ENCODE measurements at regions not wholly inside any gene's neighbourhood (a gene's known extent, or its start where the extent isn't known, plus 50 kb on each side); places are given as distances from the start of the nearest gene placed in this dataset.

DNA sequence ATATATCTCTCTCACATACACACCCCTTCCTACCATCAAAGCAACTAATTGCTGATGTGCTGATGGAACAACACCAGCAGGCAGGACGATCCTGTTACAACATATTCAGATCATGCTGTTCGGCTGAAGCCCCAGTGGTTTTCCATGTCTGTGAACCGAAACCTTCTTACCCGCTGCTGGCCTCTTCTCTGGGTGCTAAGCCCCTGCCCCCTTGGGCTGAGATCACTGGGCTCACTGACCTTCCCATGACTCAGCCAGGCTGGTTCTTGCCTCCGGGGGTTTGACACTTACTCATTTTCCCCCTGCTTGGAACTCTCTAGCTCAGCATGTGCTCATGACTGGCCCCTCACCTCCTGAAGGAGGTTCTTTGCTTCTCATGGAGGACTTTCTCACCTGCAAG, 122.0 kb upstream of the RGMA start:
- peaks cover 4% of the 10 kb centered on the region for H3K27me3 ChIP-seq (ENCODE audit: insufficient read depth, low read length)
- no peaks in the 10 kb centered on the region for H3K79me2 ChIP-seq (ENCODE audit: insufficient read depth, low read length)
- H3K9me3 ChIP-seq (ENCODE audit: control insufficient read depth in 1 of 2, insufficient read depth in 1 of 2, low read depth in 1 of 2, low read length in 2 of 2): no peaks in the 10 kb centered on the region
- no TSS peak for BruUV-seq (replicated peaks)
- no peak for ATAC-seq
- H3K4me1 ChIP-seq (ENCODE audit: control insufficient read depth in 1 of 2, insufficient read depth in 2 of 2, low read length in 2 of 2): no peaks in the 10 kb centered on the region
- DNase-seq (ENCODE audit: low read depth, low spot score): no peak
- no peaks in the 10 kb centered on the region for H3K9me2 ChIP-seq (ENCODE audit: insufficient read depth)
- H4K20me1 ChIP-seq (ENCODE audit: insufficient read depth): no peaks in the 10 kb centered on the region
- POLR2A ChIA-PET: no interaction called here
- intact Hi-C loops (cut with micrococcal nuclease): no loop called here
- CTCF ChIA-PET: no interaction called here
- no peak overlapping the region for H3K4me3 ChIP-seq (replicated peaks in 1 of 2; ENCODE audit: low read depth in 1 of 2, low read length in 2 of 2)
- no peak overlapping the region for H3K27ac ChIP-seq (ENCODE audit: low read depth, low read length)
- no peak overlapping the region for H2AFZ ChIP-seq (ENCODE audit: low read depth, low read length, poor library complexity, severe bottlenecking)
- no peaks in the 10 kb centered on the region for H3K36me3 ChIP-seq (ENCODE audit: control insufficient read depth in 1 of 2, insufficient read depth in 2 of 2, low read length in 2 of 2)
- RAD21 ChIA-PET (ENCODE audit: low non-redundant PET in 1 of 2, low total read pairs in 2 of 2, uncharacterized antibody in 2 of 2, unreplicated experiment in 2 of 2): no interaction called here
- H3K4me2 ChIP-seq (ENCODE audit: low read length): no peak overlapping the region
- no peak for TF ChIP-seq CBX3 (IDR thresholded peaks at IDR 0.05; ENCODE audit: low read depth)
- H3K9ac ChIP-seq (ENCODE audit: low read length): no peak overlapping the region

DNA sequence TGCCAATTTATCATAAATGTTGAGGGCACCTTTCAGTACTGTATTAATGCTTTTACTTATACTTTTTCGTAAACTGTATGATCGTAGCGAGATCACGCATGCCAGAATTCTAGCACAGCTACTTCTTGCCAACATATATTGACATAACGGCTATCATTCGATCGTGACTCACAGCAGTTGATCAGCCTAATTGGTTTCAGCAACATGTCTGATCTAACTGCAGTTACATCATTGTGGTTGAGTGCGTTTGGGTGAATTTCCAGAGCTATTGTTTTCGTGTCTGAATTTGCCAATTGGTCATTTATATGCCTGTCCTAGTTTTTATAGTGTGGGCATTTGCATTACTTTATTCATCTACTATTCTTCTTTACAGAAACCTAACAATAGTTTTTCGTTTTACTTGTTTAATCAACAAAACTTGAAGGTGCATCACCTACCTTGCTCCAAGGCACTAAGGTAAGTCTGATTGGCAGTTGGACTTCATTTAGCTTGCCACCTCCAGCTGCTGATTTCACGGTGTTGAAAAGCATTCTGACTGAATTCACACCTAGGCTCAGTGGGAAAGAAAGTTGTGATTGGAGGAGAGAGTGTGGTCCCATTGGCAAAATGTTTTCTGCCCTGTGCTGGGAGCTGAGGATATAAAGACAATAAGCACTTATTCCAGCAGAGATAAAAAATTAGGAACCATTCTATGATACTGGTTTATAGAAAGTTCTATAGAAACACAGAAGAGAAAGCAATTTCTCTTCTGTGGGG, 120.9 kb upstream of the RGMA start:
- ChIA-PET RAD21 (ENCODE audit: low non-redundant PET in 1 of 2, low total read pairs in 2 of 2, uncharacterized antibody in 2 of 2, unreplicated experiment in 2 of 2) (no interaction called here), POLR2A (no interaction called here), CTCF (no interaction called here)
- Histone ChIP-seq H3K9me2 (ENCODE audit: insufficient read depth) (no peaks in the 10 kb centered on the region), H3K4me3 (replicated peaks in 1 of 2; ENCODE audit: low read depth in 1 of 2, low read length in 2 of 2) (no peak overlapping the region), H3K4me2 (ENCODE audit: low read length) (no peak overlapping the region), H3K27ac (ENCODE audit: low read depth, low read length) (no peak overlapping the region), H3K9me3 (ENCODE audit: control insufficient read depth in 1 of 2, insufficient read depth in 1 of 2, low read depth in 1 of 2, low read length in 2 of 2) (no peaks in the 10 kb centered on the region), H3K9ac (ENCODE audit: low read length) (no peak overlapping the region), H3K4me1 (ENCODE audit: control insufficient read depth in 1 of 2, insufficient read depth in 2 of 2, low read length in 2 of 2) (no peaks in the 10 kb centered on the region), H4K20me1 (ENCODE audit: insufficient read depth) (no peaks in the 10 kb centered on the region), H3K79me2 (ENCODE audit: insufficient read depth, low read length) (no peaks in the 10 kb centered on the region), H3K27me3 (ENCODE audit: insufficient read depth, low read length) (peaks cover 6% of the 10 kb centered on the region), H3K36me3 (ENCODE audit: control insufficient read depth in 1 of 2, insufficient read depth in 2 of 2, low read length in 2 of 2) (no peaks in the 10 kb centered on the region), H2AFZ (ENCODE audit: low read depth, low read length, poor library complexity, severe bottlenecking) (no peak overlapping the region)
- BruUV-seq (replicated peaks): no TSS peak
- no peak for TF ChIP-seq POLR2AphosphoS5 (IDR thresholded peaks at IDR 0.05; ENCODE audit: low read depth, low read length)
- no peak for TF ChIP-seq CBX3 (IDR thresholded peaks at IDR 0.05; ENCODE audit: low read depth)
- TF ChIP-seq, protein P1, sequence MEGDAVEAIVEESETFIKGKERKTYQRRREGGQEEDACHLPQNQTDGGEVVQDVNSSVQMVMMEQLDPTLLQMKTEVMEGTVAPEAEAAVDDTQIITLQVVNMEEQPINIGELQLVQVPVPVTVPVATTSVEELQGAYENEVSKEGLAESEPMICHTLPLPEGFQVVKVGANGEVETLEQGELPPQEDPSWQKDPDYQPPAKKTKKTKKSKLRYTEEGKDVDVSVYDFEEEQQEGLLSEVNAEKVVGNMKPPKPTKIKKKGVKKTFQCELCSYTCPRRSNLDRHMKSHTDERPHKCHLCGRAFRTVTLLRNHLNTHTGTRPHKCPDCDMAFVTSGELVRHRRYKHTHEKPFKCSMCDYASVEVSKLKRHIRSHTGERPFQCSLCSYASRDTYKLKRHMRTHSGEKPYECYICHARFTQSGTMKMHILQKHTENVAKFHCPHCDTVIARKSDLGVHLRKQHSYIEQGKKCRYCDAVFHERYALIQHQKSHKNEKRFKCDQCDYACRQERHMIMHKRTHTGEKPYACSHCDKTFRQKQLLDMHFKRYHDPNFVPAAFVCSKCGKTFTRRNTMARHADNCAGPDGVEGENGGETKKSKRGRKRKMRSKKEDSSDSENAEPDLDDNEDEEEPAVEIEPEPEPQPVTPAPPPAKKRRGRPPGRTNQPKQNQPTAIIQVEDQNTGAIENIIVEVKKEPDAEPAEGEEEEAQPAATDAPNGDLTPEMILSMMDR (IDR thresholded peaks at IDR 0.05 in 2 of 3, conservative IDR thresholded peaks at IDR 0.05 in 1 of 3; ENCODE audit: borderline replicate concordance in 1 of 3, insufficient read depth in 1 of 3, low read depth in 2 of 3, low read length in 2 of 3): no peak
- intact Hi-C loops (cut with micrococcal nuclease): no loop called here
- ATAC-seq (no peak), DNase-seq (ENCODE audit: low read depth, low spot score) (no peak)
